ENCODE measurements at regions not wholly inside any gene's neighbourhood (a gene's known extent, or its start where the extent isn't known, plus 50 kb on each side); places are given as distances from the start of the nearest gene placed in this dataset.

DNA sequence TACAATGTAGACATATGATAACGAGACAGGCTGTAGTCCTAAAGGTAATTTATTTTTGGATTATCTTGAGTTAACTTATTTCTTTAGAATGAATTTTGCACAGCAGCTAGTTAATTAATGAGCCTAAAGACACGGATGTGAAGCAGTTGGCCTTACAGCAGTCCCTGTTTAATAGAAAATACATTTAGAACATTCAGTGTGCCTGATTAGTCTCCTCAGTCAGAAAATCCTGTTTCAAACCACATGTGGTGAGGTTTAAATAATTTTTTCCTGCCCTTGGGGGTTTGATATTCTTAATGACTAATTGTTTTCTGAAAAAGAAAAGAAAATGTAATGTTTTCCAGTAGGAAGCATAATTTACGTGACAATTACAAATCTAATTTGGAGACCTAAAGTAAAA lies 494.2 kb upstream of the CDH8 start:
- 69 to 80% (median 73%) methylated on average over 3 of the region's 3 CpGs for WGBS, 4 donors
- DNase-seq (no peak), ATAC-seq (no peak)
- no peak overlapping the region for H3K27ac ChIP-seq
- no peak for TF ChIP-seq POLR2A (IDR thresholded peaks at IDR 0.05)
- TF ChIP-seq, protein P1, sequence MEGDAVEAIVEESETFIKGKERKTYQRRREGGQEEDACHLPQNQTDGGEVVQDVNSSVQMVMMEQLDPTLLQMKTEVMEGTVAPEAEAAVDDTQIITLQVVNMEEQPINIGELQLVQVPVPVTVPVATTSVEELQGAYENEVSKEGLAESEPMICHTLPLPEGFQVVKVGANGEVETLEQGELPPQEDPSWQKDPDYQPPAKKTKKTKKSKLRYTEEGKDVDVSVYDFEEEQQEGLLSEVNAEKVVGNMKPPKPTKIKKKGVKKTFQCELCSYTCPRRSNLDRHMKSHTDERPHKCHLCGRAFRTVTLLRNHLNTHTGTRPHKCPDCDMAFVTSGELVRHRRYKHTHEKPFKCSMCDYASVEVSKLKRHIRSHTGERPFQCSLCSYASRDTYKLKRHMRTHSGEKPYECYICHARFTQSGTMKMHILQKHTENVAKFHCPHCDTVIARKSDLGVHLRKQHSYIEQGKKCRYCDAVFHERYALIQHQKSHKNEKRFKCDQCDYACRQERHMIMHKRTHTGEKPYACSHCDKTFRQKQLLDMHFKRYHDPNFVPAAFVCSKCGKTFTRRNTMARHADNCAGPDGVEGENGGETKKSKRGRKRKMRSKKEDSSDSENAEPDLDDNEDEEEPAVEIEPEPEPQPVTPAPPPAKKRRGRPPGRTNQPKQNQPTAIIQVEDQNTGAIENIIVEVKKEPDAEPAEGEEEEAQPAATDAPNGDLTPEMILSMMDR (IDR thresholded peaks at IDR 0.05) = no peak
- no peak overlapping the region for H3K4me3 ChIP-seq
- no peaks in the 10 kb centered on the region for H3K4me1 ChIP-seq
- no peaks in the 10 kb centered on the region for H3K36me3 ChIP-seq
- H3K9me3 ChIP-seq = no peaks in the 10 kb centered on the region
- intact Hi-C loops (cut with DNase I) = no loop called here
- H3K27me3 ChIP-seq = no peaks in the 10 kb centered on the region

- no peaks in the 10 kb centered on the region for H3K36me3 ChIP-seq
- WGBS, 4 donors = 33 to 42% (median 41%) methylated on average over 1 of the region's 1 CpG
- intact Hi-C loops (cut with DNase I) = no loop called here
Observed at GRCh38 chr16:62516001-62516400, 479.8 kb upstream of the CDH8 start.

GRCh38 chr16:62503073-62503472 lies 466.8 kb upstream of the CDH8 start:
- peaks cover 0 to 3% (median 0%) of the 10 kb centered on the region in 12 donors for H3K9me3 ChIP-seq
- no peaks in the 10 kb centered on the region for H3K27me3 ChIP-seq
- ATAC-seq (no peak), DNase-seq (no peak)
- WGBS, 4 donors = 74 to 76% (median 75%) methylated on average over 3 of the region's 3 CpGs
- H3K27ac ChIP-seq = no peak overlapping the region
- H3K4me3 ChIP-seq = no peak overlapping the region
- H3K36me3 ChIP-seq = no peaks in the 10 kb centered on the region
- H3K4me1 ChIP-seq = no peaks in the 10 kb centered on the region
- intact Hi-C loops (cut with DNase I) = no loop called here
- TF ChIP-seq, protein P1 (IDR thresholded peaks at IDR 0.05) = no peak
- TF ChIP-seq POLR2A (IDR thresholded peaks at IDR 0.05) = no peak

More at GRCh38 chr16:62516001-62516400, 479.8 kb upstream of the CDH8 start:
- no peak for DNase-seq
- no peak overlapping the region for H3K4me3 ChIP-seq
- H3K9me3 ChIP-seq = no peaks in the 10 kb centered on the region
- TF ChIP-seq POLR2A (IDR thresholded peaks at IDR 0.05) = no peak
- TF ChIP-seq, protein P1 (IDR thresholded peaks at IDR 0.05) = no peak
- H3K27ac ChIP-seq = no peak overlapping the region
- no peak for ATAC-seq
- no peaks in the 10 kb centered on the region for H3K4me1 ChIP-seq
- no peaks in the 10 kb centered on the region for H3K27me3 ChIP-seq

DNA sequence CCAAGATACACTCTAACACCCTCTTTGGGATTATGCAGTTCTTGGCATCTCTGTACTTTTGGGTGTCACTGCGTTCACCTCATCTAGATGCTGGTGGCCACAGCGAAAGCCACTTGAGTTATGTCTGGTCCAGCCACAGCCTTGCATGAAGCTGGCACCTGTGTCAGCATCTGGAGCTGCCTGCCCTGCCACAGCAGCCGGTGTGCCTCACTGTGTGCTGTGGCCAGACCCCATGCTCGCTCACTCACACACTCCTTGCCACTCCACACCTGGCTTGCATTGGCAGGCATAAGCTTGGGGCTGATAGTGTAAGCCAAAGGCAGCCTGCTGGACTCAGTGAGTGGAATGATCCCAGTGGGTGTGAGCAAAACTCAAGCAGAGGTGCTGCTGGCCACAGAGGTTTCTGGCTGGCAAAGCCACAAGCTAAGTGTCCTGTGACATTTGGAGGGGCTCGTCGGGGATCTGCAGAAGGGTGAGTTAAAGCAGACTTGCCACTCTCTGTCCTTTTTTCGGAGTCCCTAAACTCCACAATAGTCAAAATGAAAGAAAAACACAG lies 442.7 kb upstream of the CDH8 start:
- 68 to 80% (median 75%) methylated on average over 6 to 7 of the region's 7 CpGs for WGBS, 4 donors
- H3K4me3 ChIP-seq = peak overlapping the region in 1 of 12 donors; percentile 22
- DNase-seq (no peak), ATAC-seq (no peak)
- no peaks in the 10 kb centered on the region for H3K27me3 ChIP-seq
- no peak for TF ChIP-seq POLR2A (IDR thresholded peaks at IDR 0.05)
- TF ChIP-seq, protein P1 (IDR thresholded peaks at IDR 0.05) = no peak
- intact Hi-C loops (cut with DNase I) = no loop called here
- H3K9me3 ChIP-seq = peaks cover 0 to 8% (median 0%) of the 10 kb centered on the region in 12 donors
- no peaks in the 10 kb centered on the region for H3K36me3 ChIP-seq
- no peaks in the 10 kb centered on the region for H3K4me1 ChIP-seq
- H3K27ac ChIP-seq = no peak overlapping the region
